Spleen (tissue), 11 donors: ENCODE measurements at regions not wholly inside any gene's neighbourhood (a gene's known extent, or its start where the extent isn't known, plus 50 kb on each side); places are given as distances from the start of the nearest gene placed in this dataset.

ENCODE experiments used
- DNase-seq: peaks from one replicate; pipeline ENCODE4 v3.0.0-alpha.2; 2020
- H3K27ac ChIP-seq, 8 donors: fragments of 200-600 bp; sonication (generic) in 7 of 8; 1 replicate in 4 of 8; 2 replicates in 4 of 8; pipeline versions ENCODE4 v1.5.0 to v1.8.0; 2016 to 2021; ENCODE audit warnings: inconsistent platforms in 4 of 8, mild to moderate bottlenecking in 4 of 8, moderate library complexity in 1 of 8
- H3K27me3 ChIP-seq, 7 donors: fragments of 200-600 bp; sonication (generic) in 6 of 7; replicated peaks in 1 of 7; 1 replicate in 4 of 7; 2 replicates in 3 of 7; pipeline versions ENCODE4 v1.5.0 to v1.8.0; 2016 to 2021; ENCODE audit warnings: inconsistent platforms in 3 of 7, mild to moderate bottlenecking in 1 of 7
- H3K36me3 ChIP-seq, 6 donors: fragments of 200-600 bp; sonication (generic) in 5 of 6; 1 replicate in 4 of 6; 2 replicates in 2 of 6; pipeline versions ENCODE4 v1.5.0 to v1.8.0; 2016 to 2021; ENCODE audit warnings: inconsistent platforms in 2 of 6
- H3K4me1 ChIP-seq, 6 donors: fragments of 200-600 bp; sonication (generic) in 5 of 6; 1 replicate in 3 of 6; 2 replicates in 3 of 6; pipeline versions ENCODE4 v1.5.0 to v1.8.0; 2016 to 2021; ENCODE audit warnings: inconsistent platforms in 3 of 6
- H3K4me3 ChIP-seq, 8 donors: fragments of 200-600 bp; sonication (generic) in 7 of 8; 1 replicate in 4 of 8; 2 replicates in 4 of 8; pipeline versions ENCODE4 v1.5.0 to v1.8.0; 2016 to 2021; ENCODE audit warnings: inconsistent platforms in 4 of 8, mild to moderate bottlenecking in 4 of 8, moderate library complexity in 2 of 8
- H3K9me3 ChIP-seq, 8 donors: fragments of 200-600 bp; sonication (generic) in 7 of 8; 1 replicate in 4 of 8; 2 replicates in 4 of 8; pipeline versions ENCODE4 v1.5.0 to v1.8.0; 2016 to 2021; ENCODE audit warnings: inconsistent platforms in 4 of 8
- POLR2A ChIP-seq, 3 donors: fragments of 450-650 bp; IDR thresholded peaks; one replicate each; pipeline ENCODE4 v1.5.1; 2017; ENCODE audit warnings: antibody characterized with exemption in 3 of 3, mild to moderate bottlenecking in 1 of 3
- POLR2AphosphoS5 ChIP-seq, 3 donors: sonication (generic); formaldehyde crosslinking; IDR thresholded peaks; one replicate each; pipeline ENCODE4 v1.5.1; 2017; ENCODE audit warnings: antibody characterized with exemption in 3 of 3
- whole genome bisulfite sequencing, 5 donors: extraction: QIAGEN DNeasy Blood & Tissue Kit in 3 of 5; methylation state at CpG; one replicate each; pipeline versions ENCODE4 v1.1.5 to v1.1.7; 2013 to 2018; 5-methylcytosine and 5-hydroxymethylcytosine counted together
- intact Hi-C: fragments of 100-400 bp; cut with DNase I; formaldehyde crosslinking; loops from one replicate; pipeline ENCODE4 v1.15.0; 2023; ENCODE audit warnings: low total_unique reads
- TF ChIP-seq, protein P1 (sequence below), 11 experiments: fragments of 200-600 bp in 7 of 11; fragments of 450-650 bp in 4 of 11; sonication (generic) in 4 of 11; IDR thresholded peaks in 8 of 11; conservative IDR thresholded peaks in 3 of 11; 1 replicate in 7 of 11; 2 replicates in 4 of 11; pipeline versions ENCODE4 v1.4.0 to v1.8.0; 2016 to 2021; ENCODE audit warnings: antibody characterized with exemption in 11 of 11, inconsistent platforms in 4 of 11, mild to moderate bottlenecking in 1 of 11
- donor health status: healthy with polysubstance abuse.
- donor health status: DM: no; HTN: no; CAD: no; lungs with moderate emphysema.
- donor health status: DM: no; HTN: no; CAD: no.
- donor health status: Bipolar disorder and iron deficiency.
- donor health status: healthy.
- donor health status: DM: no; HTN: no; CAD: no.
- donor health status: DM: yes; HTN: yes; CAD: no.

DNA sequence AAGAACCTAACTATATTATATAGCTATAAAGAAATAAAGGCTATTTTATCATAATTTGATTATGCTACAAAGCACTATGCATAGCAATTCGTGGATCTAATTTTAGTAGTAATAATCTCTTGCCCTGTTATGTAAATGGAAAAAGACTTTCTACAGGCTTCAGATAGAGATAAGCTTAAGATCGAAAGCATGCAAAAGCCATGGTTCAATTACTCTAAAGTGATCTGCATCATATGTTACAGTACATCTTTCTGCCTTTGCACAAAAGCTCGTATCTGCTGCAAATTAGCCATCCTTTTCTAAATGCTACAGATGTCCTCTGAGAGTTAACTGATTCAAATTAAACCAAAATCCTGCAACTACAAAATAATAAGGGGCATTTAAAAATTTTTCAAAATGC is 234.8 kb upstream of the TMEM161B start:
- peaks cover 0 to 16% (median 4%) of the 10 kb centered on the region in 6 donors for H3K4me1 ChIP-seq
- H3K4me3 ChIP-seq, result peak overlapping the region in 4 of 8 donors; percentile 44 to 72 (median 48)
- no peaks in the 10 kb centered on the region for H3K9me3 ChIP-seq
- no peaks in the 10 kb centered on the region for H3K27me3 ChIP-seq
- H3K36me3 ChIP-seq, result no peaks in the 10 kb centered on the region
- no peak for TF ChIP-seq POLR2AphosphoS5 (IDR thresholded peaks at IDR 0.05)
- no peak for TF ChIP-seq POLR2A (IDR thresholded peaks at IDR 0.05)
- DNase-seq, result no peak
- no peak overlapping the region for H3K27ac ChIP-seq
- WGBS, 5 donors, result 69 to 85% (median 80%) methylated on average over 3 of the region's 3 CpGs
- intact Hi-C loops, result no loop called here

DNA sequence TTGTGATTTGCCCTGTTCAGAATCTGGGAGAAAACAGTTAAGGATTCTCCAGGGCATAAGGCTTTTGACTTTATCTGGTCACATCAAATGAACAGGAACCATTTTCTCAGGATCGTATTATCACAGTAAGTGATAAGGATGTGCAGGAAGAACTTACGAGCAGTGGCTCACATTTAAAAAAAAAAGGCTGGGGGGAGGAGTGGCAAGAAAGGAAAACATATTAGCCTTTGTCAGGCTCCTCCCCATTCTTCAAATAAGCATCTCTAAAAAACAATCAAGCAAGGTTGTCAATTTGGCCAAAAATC is 234.3 kb upstream of the TMEM161B start:
- TF ChIP-seq POLR2A (IDR thresholded peaks at IDR 0.05), result no peak
- TF ChIP-seq, protein P1, sequence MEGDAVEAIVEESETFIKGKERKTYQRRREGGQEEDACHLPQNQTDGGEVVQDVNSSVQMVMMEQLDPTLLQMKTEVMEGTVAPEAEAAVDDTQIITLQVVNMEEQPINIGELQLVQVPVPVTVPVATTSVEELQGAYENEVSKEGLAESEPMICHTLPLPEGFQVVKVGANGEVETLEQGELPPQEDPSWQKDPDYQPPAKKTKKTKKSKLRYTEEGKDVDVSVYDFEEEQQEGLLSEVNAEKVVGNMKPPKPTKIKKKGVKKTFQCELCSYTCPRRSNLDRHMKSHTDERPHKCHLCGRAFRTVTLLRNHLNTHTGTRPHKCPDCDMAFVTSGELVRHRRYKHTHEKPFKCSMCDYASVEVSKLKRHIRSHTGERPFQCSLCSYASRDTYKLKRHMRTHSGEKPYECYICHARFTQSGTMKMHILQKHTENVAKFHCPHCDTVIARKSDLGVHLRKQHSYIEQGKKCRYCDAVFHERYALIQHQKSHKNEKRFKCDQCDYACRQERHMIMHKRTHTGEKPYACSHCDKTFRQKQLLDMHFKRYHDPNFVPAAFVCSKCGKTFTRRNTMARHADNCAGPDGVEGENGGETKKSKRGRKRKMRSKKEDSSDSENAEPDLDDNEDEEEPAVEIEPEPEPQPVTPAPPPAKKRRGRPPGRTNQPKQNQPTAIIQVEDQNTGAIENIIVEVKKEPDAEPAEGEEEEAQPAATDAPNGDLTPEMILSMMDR (IDR thresholded peaks at IDR 0.05 in 8 of 11, conservative IDR thresholded peaks at IDR 0.05 in 3 of 11), result no peak
- no peak for TF ChIP-seq POLR2AphosphoS5 (IDR thresholded peaks at IDR 0.05)
- Histone ChIP-seq H3K27me3 (no peaks in the 10 kb centered on the region), H3K4me3 (peak overlapping the region; percentile 41 to 72 (median 48)), H3K36me3 (no peaks in the 10 kb centered on the region), H3K27ac (peak overlapping the region in 7 of 8 donors; percentile 18 to 77 (median 66)), H3K4me1 (peaks cover 0 to 16% (median 4%) of the 10 kb centered on the region in 6 donors), H3K9me3 (no peaks in the 10 kb centered on the region)
- intact Hi-C loops, result no loop called here
- WGBS, 5 donors, result 10 to 20% (median 12%) methylated on average over 2 of the region's 2 CpGs
- no peak for DNase-seq

DNA sequence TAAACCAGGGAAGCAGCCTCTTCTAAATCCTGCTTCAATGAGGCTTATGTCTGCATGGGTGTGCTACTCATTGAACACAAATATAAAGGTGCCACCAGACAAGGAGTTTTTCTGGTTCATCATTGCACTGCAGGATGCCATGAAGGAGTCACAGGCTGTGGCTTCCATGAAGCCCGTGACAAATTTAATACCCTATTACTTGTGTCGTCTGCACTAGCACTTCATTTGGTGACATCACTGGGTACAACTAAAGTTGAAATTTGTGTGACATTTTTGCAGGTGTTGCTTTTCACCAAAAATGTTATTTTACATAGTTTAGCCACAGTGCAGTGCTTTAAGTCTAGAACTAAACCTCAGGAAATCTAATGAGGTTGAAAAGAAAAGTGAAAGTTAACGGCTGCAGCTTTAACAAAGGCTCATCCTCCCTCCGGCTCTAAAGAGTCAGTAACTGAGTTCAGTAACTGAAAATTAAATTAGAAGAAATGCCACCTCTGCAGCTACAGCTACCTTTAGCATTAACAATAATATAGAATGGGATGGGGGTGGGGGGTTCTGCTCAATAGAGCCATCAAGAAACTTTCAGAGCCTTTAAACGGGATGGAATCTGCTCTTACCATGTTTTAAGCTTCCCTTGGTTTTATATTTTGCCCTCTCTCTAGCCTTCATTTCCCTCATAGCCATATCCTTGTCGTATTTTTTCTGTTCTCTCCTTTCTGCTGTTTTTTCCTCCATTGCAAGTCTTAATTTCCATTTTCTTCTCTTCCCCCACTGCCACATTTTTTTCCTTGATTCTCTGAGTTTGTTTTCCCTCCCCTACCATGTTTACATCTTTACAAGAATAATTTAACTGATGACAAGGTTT is 233.8 kb upstream of the TMEM161B start:
- Histone ChIP-seq H3K4me3 (peak overlapping the region; percentile 41 to 72 (median 48)), H3K27ac (peak overlapping the region in 7 of 8 donors; percentile 18 to 77 (median 66)), H3K4me1 (peaks cover 0 to 16% (median 4%) of the 10 kb centered on the region in 6 donors), H3K36me3 (no peaks in the 10 kb centered on the region), H3K27me3 (no peaks in the 10 kb centered on the region), H3K9me3 (no peaks in the 10 kb centered on the region)
- intact Hi-C loops, result no loop called here
- DNase-seq, result no peak
- TF ChIP-seq POLR2AphosphoS5 (IDR thresholded peaks at IDR 0.05) (no peak), POLR2A (IDR thresholded peaks at IDR 0.05) (no peak)
- TF ChIP-seq, protein P1 (IDR thresholded peaks at IDR 0.05 in 8 of 11, conservative IDR thresholded peaks at IDR 0.05 in 3 of 11), result no peak
- 13 to 17% (median 15%) methylated on average over 6 of the region's 6 CpGs for WGBS, 5 donors

DNA sequence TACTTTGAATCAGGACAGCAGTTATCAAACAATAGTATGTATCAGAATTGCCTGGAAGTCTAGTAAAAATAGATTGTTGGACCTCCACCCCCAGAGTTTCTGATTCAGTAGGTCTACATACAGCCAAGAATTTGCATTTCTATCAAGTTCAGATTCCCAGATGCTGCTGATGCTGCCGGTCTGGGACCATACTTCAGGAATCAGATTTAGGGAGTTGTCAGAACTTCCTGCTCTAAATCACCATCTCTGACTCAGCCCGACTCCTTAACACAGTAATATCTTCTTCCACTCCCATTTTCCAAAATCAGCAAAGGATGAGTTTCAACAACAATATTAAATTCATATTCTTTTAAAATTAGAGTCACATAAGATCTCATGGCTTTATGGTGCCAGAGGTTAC is 227.2 kb upstream of the TMEM161B start:
- no peak overlapping the region for H3K4me3 ChIP-seq
- 40 to 54% (median 49%) methylated on average over 2 of the region's 2 CpGs for WGBS, 5 donors
- H3K4me1 ChIP-seq, result no peaks in the 10 kb centered on the region
- H3K36me3 ChIP-seq, result no peaks in the 10 kb centered on the region
- H3K27me3 ChIP-seq, result peaks cover 0 to 4% (median 0%) of the 10 kb centered on the region in 7 donors
- no peaks in the 10 kb centered on the region for H3K9me3 ChIP-seq
- TF ChIP-seq POLR2AphosphoS5 (IDR thresholded peaks at IDR 0.05) (no peak), POLR2A (IDR thresholded peaks at IDR 0.05) (no peak)
- TF ChIP-seq, protein P1 (IDR thresholded peaks at IDR 0.05 in 8 of 11, conservative IDR thresholded peaks at IDR 0.05 in 3 of 11), result no peak
- no peak overlapping the region for H3K27ac ChIP-seq
- no peak for DNase-seq
- intact Hi-C loops, result no loop called here
